RWPE2 (cell line): ENCODE measurements at regions not wholly inside any gene's neighbourhood (a gene's known extent, or its start where the extent isn't known, plus 50 kb on each side); places are given as distances from the start of the nearest gene placed in this dataset.

Experiments
- ATAC-seq: fragments of 200-7000 bp; cut with Tn5 transposase; 3 replicates; pipeline ENCODE4 v1.9.1; 2021; ENCODE audit warnings: low read depth
- DNase-seq: peaks from one replicate; pipeline ENCODE4 v3.0.0-alpha.2; 2020; ENCODE audit warnings: low spot score
- H3K27ac ChIP-seq: fragments of 450-650 bp; 2 replicates; pipeline ENCODE4 v1.5.1; 2017; ENCODE audit warnings: mild to moderate bottlenecking; ENCODE audit not compliant: poor library complexity, severe bottlenecking
- H3K27me3 ChIP-seq: fragments of 250-450 bp; sonication (Bioruptor Pico); 2 replicates; pipeline ENCODE4 v1.5.1; 2021; ENCODE audit warnings: mild to moderate bottlenecking, moderate library complexity; ENCODE audit not compliant: insufficient read depth, poor library complexity, severe bottlenecking
- H3K36me3 ChIP-seq: fragments of 250-450 bp; sonication (Bioruptor Pico); 2 replicates; pipeline ENCODE4 v1.5.1; 2020; ENCODE audit warnings: low read depth, mild to moderate bottlenecking, moderate library complexity
- H3K4me1 ChIP-seq: fragments of 250-450 bp; sonication (Bioruptor Pico); 2 replicates; pipeline ENCODE4 v1.5.1; 2021; ENCODE audit warnings: mild to moderate bottlenecking, moderate library complexity; ENCODE audit not compliant: insufficient read depth, poor library complexity, severe bottlenecking
- H3K4me3 ChIP-seq: fragments of 250-450 bp; sonication (Bioruptor Pico); 2 replicates; pipeline ENCODE4 v1.5.1; 2021; ENCODE audit warnings: mild to moderate bottlenecking, moderate library complexity; ENCODE audit not compliant: severe bottlenecking
- H3K9me3 ChIP-seq: fragments of 250-450 bp; sonication (Bioruptor Pico); 2 replicates; pipeline ENCODE4 v1.5.1; 2021; ENCODE audit warnings: mild to moderate bottlenecking, moderate library complexity; ENCODE audit not compliant: severe bottlenecking
- CTCF ChIP-seq: fragments of 450-650 bp; IDR thresholded peaks from one replicate; pipeline ENCODE4 v1.5.1; 2017; ENCODE audit warnings: mild to moderate bottlenecking, moderate library complexity; ENCODE audit not compliant: poor library complexity, severe bottlenecking

GRCh38 chr7:152910545-152911225 is 151.1 kb downstream of the ACTR3B start:
- Histone ChIP-seq H3K36me3 (no peaks in the 10 kb centered on the region), H3K4me3 (no peak overlapping the region), H3K27ac (no peak overlapping the region), H3K4me1 (no peaks in the 10 kb centered on the region), H3K27me3 (no peaks in the 10 kb centered on the region), H3K9me3 (no peaks in the 10 kb centered on the region)
- TF ChIP-seq CTCF: no peak
- DNase-seq (no peak), ATAC-seq (no peak)

DNA sequence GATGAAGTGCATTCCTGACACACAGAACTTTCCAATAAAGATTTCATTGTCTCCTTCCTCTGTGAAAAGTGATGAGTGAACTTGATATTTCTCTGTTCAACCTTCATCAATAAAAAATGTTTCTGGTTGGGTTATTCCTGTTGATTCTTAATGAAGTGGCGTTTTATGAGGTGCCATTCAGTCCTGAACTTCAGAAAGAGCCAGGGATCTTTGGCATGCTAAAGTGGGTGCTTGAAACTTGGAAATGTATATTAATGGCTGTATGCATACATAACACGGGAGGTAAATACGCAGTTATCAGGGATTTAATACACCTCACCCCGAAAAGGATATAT is 151.6 kb downstream of the ACTR3B start:
- no peak for DNase-seq
- TF ChIP-seq CTCF: no peak
- H3K9me3 ChIP-seq: no peaks in the 10 kb centered on the region
- no peak overlapping the region for H3K27ac ChIP-seq
- H3K4me3 ChIP-seq: no peak overlapping the region
- H3K27me3 ChIP-seq: no peaks in the 10 kb centered on the region
- no peaks in the 10 kb centered on the region for H3K36me3 ChIP-seq
- no peak for ATAC-seq
- no peaks in the 10 kb centered on the region for H3K4me1 ChIP-seq

DNA sequence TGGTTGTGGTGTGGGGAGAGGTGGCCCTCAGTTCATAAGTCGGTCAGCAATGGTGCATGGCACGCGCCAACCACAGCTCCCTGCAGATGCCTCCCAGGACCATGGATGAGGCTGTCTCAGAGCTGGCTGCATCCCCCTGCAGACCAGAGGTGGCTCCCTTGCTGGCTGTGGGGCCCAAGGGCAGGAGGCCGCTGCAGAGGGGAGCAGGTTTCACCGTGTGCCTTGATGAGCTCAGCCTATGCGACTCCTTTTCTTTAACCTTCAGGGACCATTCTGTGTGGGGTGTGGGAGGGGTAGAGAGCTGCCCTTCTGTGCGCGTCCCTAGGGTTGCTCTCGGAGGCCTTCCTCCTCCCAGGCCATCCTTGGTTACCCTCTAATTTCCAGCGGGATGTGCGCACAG is 152.4 kb downstream of the ACTR3B start:
- ATAC-seq: no peak

GRCh38 chr7:152912511-152912910 is 153.0 kb downstream of the ACTR3B start:
- no peak for TF ChIP-seq CTCF
- Histone ChIP-seq H3K4me3 (no peak overlapping the region), H3K36me3 (no peaks in the 10 kb centered on the region), H3K27ac (no peak overlapping the region), H3K27me3 (no peaks in the 10 kb centered on the region), H3K9me3 (no peaks in the 10 kb centered on the region), H3K4me1 (no peaks in the 10 kb centered on the region)
- no peak for DNase-seq
- no peak for ATAC-seq

More for the DNA sequence above, 152.4 kb downstream of the ACTR3B start:
- no peak for TF ChIP-seq CTCF
- no peaks in the 10 kb centered on the region for H3K9me3 ChIP-seq
- no peak overlapping the region for H3K4me3 ChIP-seq
- no peaks in the 10 kb centered on the region for H3K4me1 ChIP-seq
- no peaks in the 10 kb centered on the region for H3K36me3 ChIP-seq
- H3K27me3 ChIP-seq: no peaks in the 10 kb centered on the region
- no peak for DNase-seq
- no peak overlapping the region for H3K27ac ChIP-seq

- H3K36me3 ChIP-seq: no peaks in the 10 kb centered on the region
- H3K27ac ChIP-seq: no peak overlapping the region
- DNase-seq (no peak), ATAC-seq (no peak)
- H3K9me3 ChIP-seq: no peaks in the 10 kb centered on the region
- H3K27me3 ChIP-seq: no peaks in the 10 kb centered on the region
- H3K4me3 ChIP-seq: no peak overlapping the region
- no peaks in the 10 kb centered on the region for H3K4me1 ChIP-seq
- no peak for TF ChIP-seq CTCF
These were observed 153.9 kb downstream of the ACTR3B start for GRCh38 chr7:152913492-152913891.
